ENCODE measurements at regions not wholly inside any gene's neighbourhood (a gene's known extent, or its start where the extent isn't known, plus 50 kb on each side); places are given as distances from the start of the nearest gene placed in this dataset.

DNA sequence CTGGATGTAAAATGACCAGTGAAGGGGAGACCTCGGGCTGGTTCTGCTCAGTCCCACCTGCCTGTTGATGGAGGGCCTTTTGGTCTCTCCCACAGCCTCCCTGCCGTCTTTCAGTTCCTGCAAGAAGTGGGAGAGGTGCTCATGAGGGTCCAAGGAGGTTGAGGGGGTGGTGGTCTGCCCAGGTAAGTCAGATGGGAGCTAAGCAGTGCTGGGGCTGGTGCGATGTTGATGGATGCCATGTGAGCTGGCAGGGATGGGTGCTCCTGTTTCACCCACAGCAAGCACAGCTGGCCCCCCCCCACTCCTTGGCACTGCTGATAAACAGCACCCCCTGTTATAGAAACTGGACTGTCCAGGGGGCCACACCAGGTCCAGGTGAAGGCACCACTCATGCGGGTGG, 145.6 kb downstream of the NSG2 start:
- no peaks in the 10 kb centered on the region for H3K9me3 Mint-ChIP-seq
- peaks cover 5% of the 10 kb centered on the region for H3K27me3 Mint-ChIP-seq (ENCODE audit: low read depth)
- H3K27ac Mint-ChIP-seq (ENCODE audit: unreplicated experiment), result no peak overlapping the region
- no peaks in the 10 kb centered on the region for H3K36me3 Mint-ChIP-seq (ENCODE audit: low read depth)
- no peak for DNase-seq (ENCODE audit: low read depth, low spot score)
- no peak overlapping the region for H3K4me3 Mint-ChIP-seq
- TF ChIP-seq, protein P1, sequence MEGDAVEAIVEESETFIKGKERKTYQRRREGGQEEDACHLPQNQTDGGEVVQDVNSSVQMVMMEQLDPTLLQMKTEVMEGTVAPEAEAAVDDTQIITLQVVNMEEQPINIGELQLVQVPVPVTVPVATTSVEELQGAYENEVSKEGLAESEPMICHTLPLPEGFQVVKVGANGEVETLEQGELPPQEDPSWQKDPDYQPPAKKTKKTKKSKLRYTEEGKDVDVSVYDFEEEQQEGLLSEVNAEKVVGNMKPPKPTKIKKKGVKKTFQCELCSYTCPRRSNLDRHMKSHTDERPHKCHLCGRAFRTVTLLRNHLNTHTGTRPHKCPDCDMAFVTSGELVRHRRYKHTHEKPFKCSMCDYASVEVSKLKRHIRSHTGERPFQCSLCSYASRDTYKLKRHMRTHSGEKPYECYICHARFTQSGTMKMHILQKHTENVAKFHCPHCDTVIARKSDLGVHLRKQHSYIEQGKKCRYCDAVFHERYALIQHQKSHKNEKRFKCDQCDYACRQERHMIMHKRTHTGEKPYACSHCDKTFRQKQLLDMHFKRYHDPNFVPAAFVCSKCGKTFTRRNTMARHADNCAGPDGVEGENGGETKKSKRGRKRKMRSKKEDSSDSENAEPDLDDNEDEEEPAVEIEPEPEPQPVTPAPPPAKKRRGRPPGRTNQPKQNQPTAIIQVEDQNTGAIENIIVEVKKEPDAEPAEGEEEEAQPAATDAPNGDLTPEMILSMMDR (conservative IDR thresholded peaks at IDR 0.05), result no peak
- peaks cover 12% of the 10 kb centered on the region for H3K4me1 Mint-ChIP-seq

DNA sequence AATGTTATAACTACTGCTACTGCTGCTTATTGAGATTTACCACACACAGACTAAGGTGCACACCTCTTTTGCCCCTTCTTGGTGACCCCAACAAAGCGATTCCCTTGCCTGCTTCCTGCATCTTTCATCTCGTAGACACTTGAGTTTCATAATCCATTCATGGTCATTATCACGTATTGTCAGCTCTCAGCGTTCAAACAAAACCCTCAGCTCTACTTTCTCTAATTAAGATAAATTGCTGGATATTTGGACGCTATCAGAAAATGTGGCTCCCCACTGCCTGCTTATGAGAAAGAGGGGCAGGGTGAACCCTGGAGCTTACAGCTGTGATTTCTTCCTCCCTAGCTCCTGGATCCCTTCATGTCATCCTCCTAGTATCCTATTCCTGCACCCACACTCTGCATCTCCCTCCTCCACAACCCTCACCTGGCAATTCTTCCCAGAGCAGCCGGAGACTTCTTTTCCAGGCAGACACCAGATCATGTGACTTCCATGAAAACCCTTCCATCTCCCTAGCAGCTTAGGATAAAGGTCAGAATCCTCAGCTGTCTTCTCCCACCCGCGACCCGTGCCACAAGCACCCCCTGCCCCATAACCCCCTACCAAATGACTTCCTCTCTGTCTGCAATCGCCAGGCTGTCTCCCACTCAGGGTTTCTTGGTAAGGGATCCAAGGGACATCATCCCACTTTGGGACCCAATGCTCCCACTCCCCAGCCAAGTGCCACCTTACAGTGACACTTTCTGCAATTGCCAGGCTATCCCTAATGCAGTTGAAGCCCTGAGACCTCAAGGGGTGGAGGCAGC, 146.5 kb downstream of the NSG2 start:
- Mint-ChIP-seq H3K27ac (ENCODE audit: unreplicated experiment) (no peak overlapping the region), H3K27me3 (ENCODE audit: low read depth) (peaks cover under 1% of the 10 kb centered on the region), H3K36me3 (ENCODE audit: low read depth) (no peaks in the 10 kb centered on the region), H3K4me1 (peaks cover 9% of the 10 kb centered on the region), H3K4me3 (no peak overlapping the region), H3K9me3 (no peaks in the 10 kb centered on the region)
- no peak for DNase-seq (ENCODE audit: low read depth, low spot score)
- TF ChIP-seq, protein P1 (conservative IDR thresholded peaks at IDR 0.05), result no peak

DNA sequence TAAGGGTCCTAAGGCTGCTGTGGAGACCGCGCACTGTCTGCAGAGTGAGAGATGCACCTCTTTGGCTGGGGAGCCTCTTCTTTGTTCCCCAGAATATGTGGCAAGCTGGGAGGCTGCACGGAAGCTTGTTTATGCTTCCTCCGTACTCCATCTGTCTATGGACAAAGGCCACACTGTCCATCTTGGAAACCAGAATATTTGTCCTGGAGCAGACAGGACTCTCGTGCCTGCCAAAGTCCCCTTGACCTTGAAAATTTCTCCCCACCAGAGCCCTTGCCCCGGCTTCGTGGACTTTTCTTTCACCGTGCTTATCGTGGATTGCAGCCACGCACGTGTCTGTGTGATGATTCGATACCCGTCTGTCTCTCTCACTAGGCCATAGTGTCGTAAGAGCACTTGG, 147.4 kb downstream of the NSG2 start:
- no peaks in the 10 kb centered on the region for H3K36me3 Mint-ChIP-seq (ENCODE audit: low read depth)
- DNase-seq (ENCODE audit: low read depth, low spot score), result no peak
- no peaks in the 10 kb centered on the region for H3K9me3 Mint-ChIP-seq
- TF ChIP-seq, protein P1 (conservative IDR thresholded peaks at IDR 0.05), result no peak
- H3K27me3 Mint-ChIP-seq (ENCODE audit: low read depth), result no peaks in the 10 kb centered on the region
- H3K4me1 Mint-ChIP-seq, result peaks cover 9% of the 10 kb centered on the region
- no peak overlapping the region for H3K4me3 Mint-ChIP-seq
- H3K27ac Mint-ChIP-seq (ENCODE audit: unreplicated experiment), result no peak overlapping the region

DNA sequence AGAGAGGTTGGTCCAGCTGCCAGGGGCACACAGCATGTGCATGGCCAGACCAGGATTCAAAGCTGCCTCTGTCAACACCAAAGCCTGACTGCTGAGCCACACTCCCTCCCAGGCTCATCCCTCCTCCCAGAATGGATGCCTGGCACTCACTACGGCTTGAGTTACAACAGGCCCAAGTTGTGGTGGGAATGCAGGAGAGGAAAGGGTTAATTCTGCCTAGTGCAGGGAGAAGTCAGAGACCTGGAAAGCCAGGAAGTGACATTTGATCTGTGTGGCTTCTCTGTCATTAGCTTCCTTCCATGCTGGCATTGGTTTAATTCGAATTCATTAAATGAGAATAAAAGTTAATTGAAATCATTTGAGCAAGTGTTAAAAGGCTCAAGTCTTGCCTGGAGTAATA, 150.0 kb downstream of the NSG2 start:
- no peaks in the 10 kb centered on the region for H3K9me3 Mint-ChIP-seq
- H3K36me3 Mint-ChIP-seq (ENCODE audit: low read depth), result no peaks in the 10 kb centered on the region
- DNase-seq (ENCODE audit: low read depth, low spot score), result no peak
- TF ChIP-seq, protein P1 (conservative IDR thresholded peaks at IDR 0.05), result no peak
- H3K27me3 Mint-ChIP-seq (ENCODE audit: low read depth), result no peaks in the 10 kb centered on the region
- no peak overlapping the region for H3K4me3 Mint-ChIP-seq
- H3K4me1 Mint-ChIP-seq, result no peaks in the 10 kb centered on the region
- H3K27ac Mint-ChIP-seq (ENCODE audit: unreplicated experiment), result no peak overlapping the region

DNA sequence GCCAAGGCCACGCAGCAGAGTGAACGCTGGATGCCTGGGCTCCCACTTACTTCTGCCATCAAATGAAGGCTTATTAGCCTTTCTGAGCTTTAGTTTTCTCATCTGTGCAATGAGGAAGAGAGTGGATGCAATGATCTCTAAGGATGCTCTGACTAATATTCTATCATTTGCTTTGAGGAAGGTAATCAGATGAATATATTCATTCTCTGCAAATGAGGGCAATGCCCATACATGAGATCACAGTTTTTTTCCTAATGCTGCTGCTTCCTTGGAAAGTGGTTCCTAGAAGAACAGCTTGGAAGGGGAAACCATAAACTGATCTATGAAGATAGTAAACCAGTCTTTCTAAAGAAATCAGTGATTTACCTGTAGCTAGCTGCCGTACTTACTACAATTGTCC, 152.4 kb downstream of the NSG2 start:
- peaks cover 9% of the 10 kb centered on the region for H3K9me3 Mint-ChIP-seq
- no peaks in the 10 kb centered on the region for H3K36me3 Mint-ChIP-seq (ENCODE audit: low read depth)
- DNase-seq (ENCODE audit: low read depth, low spot score), result no peak
- TF ChIP-seq, protein P1 (conservative IDR thresholded peaks at IDR 0.05), result no peak
- no peak overlapping the region for H3K27ac Mint-ChIP-seq (ENCODE audit: unreplicated experiment)
- H3K27me3 Mint-ChIP-seq (ENCODE audit: low read depth), result peaks cover 11% of the 10 kb centered on the region
- no peaks in the 10 kb centered on the region for H3K4me1 Mint-ChIP-seq
- H3K4me3 Mint-ChIP-seq, result no peak overlapping the region
